PFSK-1 (cell line): ENCODE measurements at regions not wholly inside any gene's neighbourhood (a gene's known extent, or its start where the extent isn't known, plus 50 kb on each side); places are given as distances from the start of the nearest gene placed in this dataset.

Source experiments
- FOXP2 ChIP-seq: optimal IDR thresholded peaks from 2 replicates; pipeline ENCODE3; 2011; ENCODE audit warnings: borderline replicate concordance, control low read depth, inconsistent platforms; ENCODE audit not compliant: insufficient read depth; ENCODE audit errors: extremely low read length, extremely low read depth
- POLR2AphosphoS5 ChIP-seq: IDR thresholded peaks from 2 replicates; pipeline ENCODE4 v1.6.1; 2012; ENCODE audit warnings: low read depth, mild to moderate bottlenecking, control low read depth, low read length, moderate library complexity
- SIN3A ChIP-seq: IDR thresholded peaks from 2 replicates; pipeline ENCODE4 v1.6.1; 2012; ENCODE audit warnings: mild to moderate bottlenecking, low read length, moderate library complexity, borderline replicate concordance; ENCODE audit not compliant: insufficient read depth
- TAF1 ChIP-seq: IDR thresholded peaks from 2 replicates; pipeline ENCODE4 v1.6.1; 2012; ENCODE audit warnings: low read length, control low read depth, borderline replicate concordance; ENCODE audit not compliant: insufficient read depth
- TF ChIP-seq, protein P1 (sequence below), 2 experiments: IDR thresholded peaks; 2 replicates each; pipeline versions ENCODE4 v1.6.1 to v1.8.0; 2011 to 2012; ENCODE audit warnings: low read depth in 2 of 2, low read length in 2 of 2, control low read depth in 1 of 2, inconsistent platforms in 1 of 2, mild to moderate bottlenecking in 1 of 2, moderate library complexity in 1 of 2; ENCODE audit not compliant: insufficient read depth in 1 of 2

DNA sequence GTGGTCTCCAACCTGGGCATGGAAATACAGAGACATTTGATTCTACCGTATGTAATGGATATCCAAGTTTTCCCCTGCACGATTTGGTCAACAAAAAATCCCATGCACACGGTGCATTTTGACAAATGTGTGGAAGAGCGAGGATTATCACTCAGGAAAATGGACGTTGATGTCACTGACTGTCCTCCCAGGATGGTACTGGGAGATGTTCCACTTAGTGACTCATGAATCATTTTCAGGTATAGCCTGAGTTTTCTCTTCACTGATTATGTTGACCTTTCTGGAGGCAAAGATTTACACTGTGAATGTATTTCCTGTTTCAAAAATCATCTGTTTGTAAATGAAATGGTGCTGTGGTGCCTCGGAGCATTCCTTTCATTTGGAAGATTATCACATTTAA, 596.7 kb upstream of the ADAMTS9 start:
- TF ChIP-seq TAF1 (no peak), FOXP2 (no peak), SIN3A (no peak)
- TF ChIP-seq, protein P1, sequence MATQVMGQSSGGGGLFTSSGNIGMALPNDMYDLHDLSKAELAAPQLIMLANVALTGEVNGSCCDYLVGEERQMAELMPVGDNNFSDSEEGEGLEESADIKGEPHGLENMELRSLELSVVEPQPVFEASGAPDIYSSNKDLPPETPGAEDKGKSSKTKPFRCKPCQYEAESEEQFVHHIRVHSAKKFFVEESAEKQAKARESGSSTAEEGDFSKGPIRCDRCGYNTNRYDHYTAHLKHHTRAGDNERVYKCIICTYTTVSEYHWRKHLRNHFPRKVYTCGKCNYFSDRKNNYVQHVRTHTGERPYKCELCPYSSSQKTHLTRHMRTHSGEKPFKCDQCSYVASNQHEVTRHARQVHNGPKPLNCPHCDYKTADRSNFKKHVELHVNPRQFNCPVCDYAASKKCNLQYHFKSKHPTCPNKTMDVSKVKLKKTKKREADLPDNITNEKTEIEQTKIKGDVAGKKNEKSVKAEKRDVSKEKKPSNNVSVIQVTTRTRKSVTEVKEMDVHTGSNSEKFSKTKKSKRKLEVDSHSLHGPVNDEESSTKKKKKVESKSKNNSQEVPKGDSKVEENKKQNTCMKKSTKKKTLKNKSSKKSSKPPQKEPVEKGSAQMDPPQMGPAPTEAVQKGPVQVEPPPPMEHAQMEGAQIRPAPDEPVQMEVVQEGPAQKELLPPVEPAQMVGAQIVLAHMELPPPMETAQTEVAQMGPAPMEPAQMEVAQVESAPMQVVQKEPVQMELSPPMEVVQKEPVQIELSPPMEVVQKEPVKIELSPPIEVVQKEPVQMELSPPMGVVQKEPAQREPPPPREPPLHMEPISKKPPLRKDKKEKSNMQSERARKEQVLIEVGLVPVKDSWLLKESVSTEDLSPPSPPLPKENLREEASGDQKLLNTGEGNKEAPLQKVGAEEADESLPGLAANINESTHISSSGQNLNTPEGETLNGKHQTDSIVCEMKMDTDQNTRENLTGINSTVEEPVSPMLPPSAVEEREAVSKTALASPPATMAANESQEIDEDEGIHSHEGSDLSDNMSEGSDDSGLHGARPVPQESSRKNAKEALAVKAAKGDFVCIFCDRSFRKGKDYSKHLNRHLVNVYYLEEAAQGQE (IDR thresholded peaks at IDR 0.05; ENCODE audit: insufficient read depth in 1 of 2, low read depth in 2 of 2, low read length in 2 of 2), result no peak

- TF ChIP-seq POLR2AphosphoS5, result no peak
- TF ChIP-seq, protein P1 (IDR thresholded peaks at IDR 0.05; ENCODE audit: insufficient read depth in 1 of 2, low read depth in 2 of 2, low read length in 2 of 2), result no peak
- TF ChIP-seq SIN3A, result no peak
- no peak for TF ChIP-seq FOXP2
- no peak for TF ChIP-seq TAF1
Measured at GRCh38 chr3:65279225-65279782, 591.5 kb upstream of the ADAMTS9 start.

- TF ChIP-seq SIN3A (no peak), POLR2AphosphoS5 (no peak), FOXP2 (no peak), TAF1 (no peak)
- TF ChIP-seq, protein P1 (IDR thresholded peaks at IDR 0.05; ENCODE audit: insufficient read depth in 1 of 2, low read depth in 2 of 2, low read length in 2 of 2), result no peak
Measured at GRCh38 chr3:65277798-65278197, 590.0 kb upstream of the ADAMTS9 start.

- no peak for TF ChIP-seq POLR2AphosphoS5
Measured at GRCh38 chr3:65276551-65276950, 588.8 kb upstream of the ADAMTS9 start.

DNA sequence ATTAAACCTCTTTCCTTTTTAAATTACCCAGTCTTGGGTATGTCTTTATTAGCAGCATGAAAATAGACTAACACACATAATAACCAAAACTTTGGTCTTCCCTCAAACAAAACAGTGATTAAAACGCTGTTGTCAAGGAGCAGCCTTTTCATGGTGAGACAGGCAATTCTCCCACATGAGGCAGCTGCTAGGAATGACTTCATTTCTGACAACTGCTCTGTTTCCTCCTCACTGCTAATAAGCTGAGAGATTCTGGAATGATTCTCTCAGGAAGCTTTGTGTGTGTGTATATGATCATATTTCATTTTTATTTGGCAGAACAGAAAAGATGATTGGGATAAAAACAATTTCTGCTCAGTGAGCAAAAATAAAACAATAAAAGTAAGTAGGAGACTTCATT, 580.6 kb upstream of the ADAMTS9 start:
- no peak for TF ChIP-seq SIN3A
- TF ChIP-seq TAF1, result no peak
- TF ChIP-seq, protein P1 (IDR thresholded peaks at IDR 0.05; ENCODE audit: insufficient read depth in 1 of 2, low read depth in 2 of 2, low read length in 2 of 2), result no peak
- TF ChIP-seq FOXP2, result no peak
- TF ChIP-seq POLR2AphosphoS5, result no peak
